Esophagus squamous epithelium (tissue), 4 donors: ENCODE measurements at regions not wholly inside any gene's neighbourhood (a gene's known extent, or its start where the extent isn't known, plus 50 kb on each side); places are given as distances from the start of the nearest gene placed in this dataset.

ENCODE experiments used
- CTCF ChIP-seq, 6 experiments: fragments of 450-650 bp in 4 of 6; fragments of 200-600 bp in 2 of 6; sonication (generic) in 2 of 6; IDR thresholded peaks; one replicate each; pipeline ENCODE4 v1.5.1; 2016 to 2019; ENCODE audit warnings: antibody characterized with exemption in 6 of 6, mild to moderate bottlenecking in 4 of 6, moderate library complexity in 4 of 6
- POLR2A ChIP-seq, 4 donors: fragments of 450-650 bp; IDR thresholded peaks; one replicate each; pipeline ENCODE4 v1.6.1; 2017; ENCODE audit warnings: antibody characterized with exemption in 4 of 4, mild to moderate bottlenecking in 4 of 4, moderate library complexity in 3 of 4

- TF ChIP-seq POLR2A (IDR thresholded peaks at IDR 0.05), result no peak
- no peak for TF ChIP-seq CTCF (IDR thresholded peaks at IDR 0.05)
These were observed 541.4 kb downstream of the DACH1 start for GRCh38 chr13:71325556-71325955.
